ENCODE measurements at regions not wholly inside any gene's neighbourhood (a gene's known extent, or its start where the extent isn't known, plus 50 kb on each side); places are given as distances from the start of the nearest gene placed in this dataset.

GRCh38 chr6:93008375-93008774 lies 411.0 kb downstream of the EPHA7 start:
- no peak overlapping the region for H3K4me3 ChIP-seq (replicated peaks; ENCODE audit: insufficient read depth, low read length)
- TF ChIP-seq GABPA (IDR thresholded peaks at IDR 0.05; ENCODE audit: low read depth) = no peak
- TF ChIP-seq POLR2AphosphoS5 (IDR thresholded peaks at IDR 0.05; ENCODE audit: low read depth) = no peak
- TF ChIP-seq, protein P1, sequence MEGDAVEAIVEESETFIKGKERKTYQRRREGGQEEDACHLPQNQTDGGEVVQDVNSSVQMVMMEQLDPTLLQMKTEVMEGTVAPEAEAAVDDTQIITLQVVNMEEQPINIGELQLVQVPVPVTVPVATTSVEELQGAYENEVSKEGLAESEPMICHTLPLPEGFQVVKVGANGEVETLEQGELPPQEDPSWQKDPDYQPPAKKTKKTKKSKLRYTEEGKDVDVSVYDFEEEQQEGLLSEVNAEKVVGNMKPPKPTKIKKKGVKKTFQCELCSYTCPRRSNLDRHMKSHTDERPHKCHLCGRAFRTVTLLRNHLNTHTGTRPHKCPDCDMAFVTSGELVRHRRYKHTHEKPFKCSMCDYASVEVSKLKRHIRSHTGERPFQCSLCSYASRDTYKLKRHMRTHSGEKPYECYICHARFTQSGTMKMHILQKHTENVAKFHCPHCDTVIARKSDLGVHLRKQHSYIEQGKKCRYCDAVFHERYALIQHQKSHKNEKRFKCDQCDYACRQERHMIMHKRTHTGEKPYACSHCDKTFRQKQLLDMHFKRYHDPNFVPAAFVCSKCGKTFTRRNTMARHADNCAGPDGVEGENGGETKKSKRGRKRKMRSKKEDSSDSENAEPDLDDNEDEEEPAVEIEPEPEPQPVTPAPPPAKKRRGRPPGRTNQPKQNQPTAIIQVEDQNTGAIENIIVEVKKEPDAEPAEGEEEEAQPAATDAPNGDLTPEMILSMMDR (IDR thresholded peaks at IDR 0.05; ENCODE audit: insufficient read depth, low read length) = no peak
- no peak for TF ChIP-seq REST (IDR thresholded peaks at IDR 0.05; ENCODE audit: insufficient replicate concordance, low read depth)
- no peak for TF ChIP-seq SPI1 (IDR thresholded peaks at IDR 0.05; ENCODE audit: borderline replicate concordance, low read depth)
- DNase-seq (ENCODE audit: low read depth in 1 of 2, low spot score in 1 of 2) = no peak
- H3K27me3 ChIP-seq (ENCODE audit: insufficient read depth, poor library complexity, severe bottlenecking) = no peaks in the 10 kb centered on the region
- no peak overlapping the region for H3K27ac ChIP-seq (replicated peaks)

DNA sequence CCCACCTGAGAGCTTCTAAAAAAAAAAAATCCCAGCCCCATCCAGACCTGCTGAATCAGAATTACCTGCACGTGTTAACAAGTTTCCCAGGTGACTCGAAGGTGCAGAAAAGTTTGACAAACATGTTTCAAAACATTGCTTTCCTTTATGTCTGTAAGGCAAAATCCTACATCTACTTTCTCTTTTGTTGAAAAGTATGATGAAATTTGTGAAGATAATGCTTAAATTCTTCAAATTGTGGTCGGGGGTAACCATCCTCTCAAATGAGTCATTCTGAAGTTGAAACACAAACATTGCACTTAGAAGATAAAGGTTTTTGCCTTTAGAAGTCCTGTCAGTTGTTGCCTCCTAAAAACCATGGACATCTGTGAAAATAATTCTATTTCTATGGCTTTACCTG lies 429.7 kb downstream of the EPHA7 start:
- no peak for DNase-seq (ENCODE audit: low read depth in 1 of 2, low spot score in 1 of 2)
- H3K4me3 ChIP-seq (replicated peaks; ENCODE audit: insufficient read depth, low read length) = no peak overlapping the region
- TF ChIP-seq REST (IDR thresholded peaks at IDR 0.05; ENCODE audit: insufficient replicate concordance, low read depth) = no peak
- no peak for TF ChIP-seq POLR2AphosphoS5 (IDR thresholded peaks at IDR 0.05; ENCODE audit: low read depth)
- TF ChIP-seq SPI1 (IDR thresholded peaks at IDR 0.05; ENCODE audit: borderline replicate concordance, low read depth) = no peak
- no peak for TF ChIP-seq GABPA (IDR thresholded peaks at IDR 0.05; ENCODE audit: low read depth)
- TF ChIP-seq, protein P1 (IDR thresholded peaks at IDR 0.05; ENCODE audit: insufficient read depth, low read length) = no peak
- H3K27me3 ChIP-seq (ENCODE audit: insufficient read depth, poor library complexity, severe bottlenecking) = no peaks in the 10 kb centered on the region
- H3K27ac ChIP-seq (replicated peaks) = no peak overlapping the region

GRCh38 chr6:92979281-92979680 lies 440.1 kb downstream of the EPHA7 start:
- no peak for DNase-seq (ENCODE audit: low read depth in 1 of 2, low spot score in 1 of 2)
- no peak for TF ChIP-seq GABPA (IDR thresholded peaks at IDR 0.05; ENCODE audit: low read depth)
- no peak for TF ChIP-seq SPI1 (IDR thresholded peaks at IDR 0.05; ENCODE audit: borderline replicate concordance, low read depth)
- TF ChIP-seq REST (IDR thresholded peaks at IDR 0.05; ENCODE audit: insufficient replicate concordance, low read depth) = no peak
- TF ChIP-seq, protein P1 (IDR thresholded peaks at IDR 0.05; ENCODE audit: insufficient read depth, low read length) = no peak
- TF ChIP-seq POLR2AphosphoS5 (IDR thresholded peaks at IDR 0.05; ENCODE audit: low read depth) = no peak
- H3K4me3 ChIP-seq (replicated peaks; ENCODE audit: insufficient read depth, low read length) = no peak overlapping the region

More at GRCh38 chr6:92979281-92979680, 440.1 kb downstream of the EPHA7 start:
- H3K27me3 ChIP-seq (ENCODE audit: insufficient read depth, poor library complexity, severe bottlenecking) = no peaks in the 10 kb centered on the region
- H3K27ac ChIP-seq (replicated peaks) = no peak overlapping the region
